Neural crest cell (in vitro differentiated cells): ENCODE measurements at regions not wholly inside any gene's neighbourhood (a gene's known extent, or its start where the extent isn't known, plus 50 kb on each side); places are given as distances from the start of the nearest gene placed in this dataset.
"Not testable (repeated sequence)": the region's sequence is repeated elsewhere in the genome, so short reads cannot be mapped to it uniquely, and the experiment has no call there.

Source experiments
- DNase-seq: peaks from one replicate; pipeline ENCODE4 v3.0.0; 2021; ENCODE audit warnings: low read depth, mixed read lengths, low spot score
- H3K27ac Mint-ChIP-seq: one replicate; pipeline ENCODE4 v1.8.0; 2021; ENCODE audit warnings: mild to moderate bottlenecking, mixed read lengths; ENCODE audit not compliant: unreplicated experiment
- H3K27me3 Mint-ChIP-seq: 2 replicates; pipeline ENCODE4 v1.8.0; 2021; ENCODE audit warnings: low read depth, mild to moderate bottlenecking, mixed read lengths
- H3K36me3 Mint-ChIP-seq: 2 replicates; pipeline ENCODE4 v1.8.0; 2021; ENCODE audit warnings: low read depth, mild to moderate bottlenecking, mixed read lengths
- H3K4me1 Mint-ChIP-seq: 2 replicates; pipeline ENCODE4 v1.8.0; 2021; ENCODE audit warnings: mixed read lengths
- H3K4me3 Mint-ChIP-seq: one replicate; pipeline ENCODE4 v1.8.0; 2021; ENCODE audit warnings: mild to moderate bottlenecking, mixed read lengths
- H3K9me3 Mint-ChIP-seq: 2 replicates; pipeline ENCODE4 v1.8.0; 2021; ENCODE audit warnings: mixed read lengths
- CTCF ChIP-seq: fragments of 200-600 bp; sonication (generic); conservative IDR thresholded peaks from 2 replicates; pipeline ENCODE4 v1.5.0; 2021; ENCODE audit warnings: antibody characterized with exemption, mild to moderate bottlenecking

GRCh38 chr3:24565656-24566055 lies 71.0 kb upstream of the THRB start:
- no peak for TF ChIP-seq CTCF
- Mint-ChIP-seq H3K4me1 (no peaks in the 10 kb centered on the region), H3K27me3 (peaks cover 7% of the 10 kb centered on the region), H3K9me3 (peaks cover 7% of the 10 kb centered on the region), H3K27ac (no peak overlapping the region), H3K36me3 (no peaks in the 10 kb centered on the region), H3K4me3 (no peak overlapping the region)
- DNase-seq = no peak

- Mint-ChIP-seq H3K27me3 (peaks cover 7% of the 10 kb centered on the region), H3K4me3 (no peak overlapping the region), H3K36me3 (no peaks in the 10 kb centered on the region), H3K27ac (no peak overlapping the region), H3K4me1 (no peaks in the 10 kb centered on the region), H3K9me3 (peaks cover 11% of the 10 kb centered on the region)
- no peak for TF ChIP-seq CTCF
- DNase-seq = no peak
Observed at GRCh38 chr3:24566927-24567326, 72.3 kb upstream of the THRB start.

DNA sequence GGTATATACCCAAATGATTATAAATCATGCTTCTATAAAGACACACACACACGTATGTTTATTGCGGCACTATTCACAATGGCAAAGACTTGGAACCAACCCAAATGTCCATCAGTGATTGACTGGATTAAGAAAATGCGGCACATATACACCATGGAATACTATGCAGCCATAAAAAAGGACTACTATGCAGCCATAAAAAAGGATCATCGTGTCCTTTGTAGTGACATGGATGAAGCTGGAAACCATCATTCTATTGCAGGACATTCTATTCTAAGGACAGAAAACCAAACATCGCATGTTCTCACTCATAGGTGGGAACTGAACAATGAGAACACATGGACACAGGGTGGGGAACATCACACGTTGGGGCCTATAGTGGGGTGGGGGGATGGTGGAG lies 77.8 kb upstream of the THRB start:
- not testable (repeated sequence) for H3K27me3 Mint-ChIP-seq, H3K4me3 Mint-ChIP-seq, DNase-seq, H3K27ac Mint-ChIP-seq, H3K4me1 Mint-ChIP-seq, H3K36me3 Mint-ChIP-seq, H3K9me3 Mint-ChIP-seq

GRCh38 chr3:24573576-24573975 lies 78.9 kb upstream of the THRB start:
- no peak for TF ChIP-seq CTCF
- no peak for DNase-seq
- Mint-ChIP-seq H3K36me3 (no peaks in the 10 kb centered on the region), H3K27ac (no peak overlapping the region), H3K27me3 (peaks cover 7% of the 10 kb centered on the region), H3K4me1 (no peaks in the 10 kb centered on the region), H3K9me3 (peaks cover 7% of the 10 kb centered on the region), H3K4me3 (no peak overlapping the region)

DNA sequence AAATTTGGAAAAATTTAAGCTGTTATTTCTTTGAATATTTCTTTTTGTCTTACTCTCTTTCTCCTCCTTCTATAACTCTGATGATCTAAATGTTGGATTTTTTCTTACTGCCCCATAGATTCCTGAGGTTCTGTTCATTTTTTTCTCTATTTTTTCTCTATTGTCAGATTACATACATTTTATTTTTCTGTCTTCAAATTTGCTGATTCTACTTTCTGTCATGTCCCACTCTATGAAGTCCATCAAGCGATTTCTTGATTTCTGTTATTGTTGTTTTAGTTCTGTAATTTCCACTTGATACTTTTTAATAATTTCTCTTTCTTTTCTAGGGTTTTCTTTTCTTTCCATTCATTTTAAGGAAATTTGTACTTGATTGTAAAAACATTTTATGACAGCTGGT lies 83.7 kb upstream of the THRB start:
- Mint-ChIP-seq H3K36me3 (no peaks in the 10 kb centered on the region), H3K4me1 (no peaks in the 10 kb centered on the region), H3K4me3 (no peak overlapping the region), H3K27me3 (no peaks in the 10 kb centered on the region), H3K9me3 (peaks cover 3% of the 10 kb centered on the region), H3K27ac (no peak overlapping the region)
- DNase-seq = no peak
- no peak for TF ChIP-seq CTCF

- H3K36me3 Mint-ChIP-seq = no peaks in the 10 kb centered on the region
- H3K9me3 Mint-ChIP-seq = no peaks in the 10 kb centered on the region
- H3K27ac Mint-ChIP-seq = no peak overlapping the region
- H3K4me1 Mint-ChIP-seq = no peaks in the 10 kb centered on the region
- no peak for TF ChIP-seq CTCF
- no peak for DNase-seq
- no peak overlapping the region for H3K4me3 Mint-ChIP-seq
- no peaks in the 10 kb centered on the region for H3K27me3 Mint-ChIP-seq
Observed at GRCh38 chr3:24578951-24579421, 84.3 kb upstream of the THRB start.
